K562 (cell line): ENCODE measurements at regions not wholly inside any gene's neighbourhood (a gene's known extent, or its start where the extent isn't known, plus 50 kb on each side); places are given as distances from the start of the nearest gene placed in this dataset.

Experiments used
- ATAC-seq: fragments of 200-7000 bp; cut with Tn5 transposase; 3 replicates; pipeline ENCODE4 v1.9.1; 2020; ENCODE audit warnings: moderate library complexity
- BruUV-seq: library from RNA; stranded (reverse); fragments of 400-500 nt; replicated peaks from 2 replicates; lab custom pipeline; 2021; lab: Mats Ljungman, UMichigan
- CTCF ChIA-PET: fragments of 300-600 bp; formaldehyde crosslinking; extraction: SDS; loops from one replicate; lab custom pipeline; 2021; ENCODE audit warnings: low intra/inter-chr PET ratio; lab: Yijun Ruan, JAX
- POLR2A ChIA-PET: fragments of 300-600, 350-650 bp; sonication (Branson Sonifier 250); formaldehyde crosslinking; extraction: SDS; loops from one replicate; lab custom pipeline; 2021; ENCODE audit warnings: antibody characterized with exemption, inconsistent platforms; lab: Yijun Ruan, JAX
- DNase-seq, 4 experiments: peaks; one replicate each; pipeline versions ENCODE4 v3.0.0 to v3.0.0-alpha.2; 2011 to 2018; ENCODE audit warnings: low spot score in 3 of 4, mixed read lengths in 3 of 4; ENCODE audit errors: extremely low read depth in 1 of 4
- FAIRE-seq: peaks from 2 replicates; lab custom pipeline; 2011; peaks lifted over from hg19 to GRCh38; lab: Jason Lieb, UNC
- H2AFZ ChIP-seq: 2 replicates; pipeline ENCODE4 v1.6.0; 2011; ENCODE audit warnings: low read depth, low read length, control low read depth, inconsistent platforms
- H3K27ac ChIP-seq: fragments of 200-600 bp; 3 replicates; pipeline ENCODE4 v1.8.0; 2011; ENCODE audit warnings: low read depth, mild to moderate bottlenecking, control low read depth, inconsistent platforms, low read length, moderate library complexity, mixed read lengths; ENCODE audit errors: extremely low read depth
- H3K27me3 ChIP-seq, 2 experiments: fragments of 300-600 bp in 1 of 2; 2 replicates in 1 of 2; 3 replicates in 1 of 2; pipeline versions ENCODE4 v1.6.0 to v1.8.0; 2011; ENCODE audit warnings: inconsistent platforms in 2 of 2, low read length in 2 of 2, mild to moderate bottlenecking in 1 of 2, mixed read lengths in 1 of 2, moderate library complexity in 1 of 2; ENCODE audit not compliant: control insufficient read depth in 2 of 2, insufficient read depth in 2 of 2
- H3K36me3 ChIP-seq: fragments of 300-600 bp; 3 replicates; pipeline ENCODE4 v1.8.0; 2011; ENCODE audit warnings: mild to moderate bottlenecking, low read length, inconsistent platforms; ENCODE audit not compliant: control insufficient read depth, insufficient read depth
- H3K4me1 ChIP-seq, 2 experiments: fragments of 200-600 bp in 1 of 2; replicated peaks in 1 of 2; 2 replicates in 1 of 2; 3 replicates in 1 of 2; pipeline versions ENCODE4 v1.5.1 to v1.8.0; 2011; ENCODE audit warnings: inconsistent platforms in 2 of 2, low read length in 2 of 2, mild to moderate bottlenecking in 1 of 2, mixed read lengths in 1 of 2, moderate library complexity in 1 of 2; ENCODE audit not compliant: control insufficient read depth in 2 of 2, insufficient read depth in 2 of 2
- H3K4me2 ChIP-seq: 2 replicates; pipeline ENCODE4 v1.6.1; 2011; ENCODE audit warnings: low read length, control low read depth, inconsistent platforms, mixed read lengths; ENCODE audit not compliant: insufficient read depth
- H3K4me3 ChIP-seq: fragments of 200-600 bp; sonication (generic), shearing (Covaris generic); 2 replicates; pipeline ENCODE4 v1.5.1; 2016; ENCODE audit warnings: control low read depth, inconsistent platforms
- H3K79me2 ChIP-seq: fragments of 200-600 bp; 3 replicates; pipeline ENCODE4 v1.8.0; 2011; ENCODE audit warnings: low read length, inconsistent platforms; ENCODE audit not compliant: control insufficient read depth, insufficient read depth
- H3K9ac ChIP-seq, 2 experiments: 2 replicates each; pipeline versions ENCODE4 v1.6.0 to v1.6.1; 2011; ENCODE audit warnings: low read depth in 2 of 2, low read length in 2 of 2, control low read depth in 1 of 2, inconsistent platforms in 1 of 2, mild to moderate bottlenecking in 1 of 2, mixed read lengths in 1 of 2; ENCODE audit not compliant: insufficient read depth in 1 of 2
- H3K9me1 ChIP-seq: one replicate; pipeline ENCODE4 v1.6.0; 2011; ENCODE audit warnings: inconsistent platforms, mild to moderate bottlenecking, low read length, moderate library complexity; ENCODE audit not compliant: control insufficient read depth, insufficient read depth
- H3K9me3 ChIP-seq: replicated peaks from 2 replicates; pipeline ENCODE4 v1.5.1; 2011; ENCODE audit warnings: low read depth, low read length, inconsistent platforms; ENCODE audit not compliant: control insufficient read depth, insufficient read depth
- H4K20me1 ChIP-seq: replicated peaks from 2 replicates; pipeline ENCODE4 v1.6.1; 2011; ENCODE audit warnings: low read length, inconsistent platforms, mixed read lengths; ENCODE audit not compliant: control insufficient read depth, insufficient read depth
- BRD4 ChIP-seq: fragments of 200-600 bp; sonication (generic); IDR thresholded peaks from 2 replicates; pipeline ENCODE4 v1.6.1; 2017; ENCODE audit warnings: inconsistent platforms
- BRF1 ChIP-seq: IDR thresholded peaks from 3 replicates; pipeline ENCODE4 v1.6.1; 2011; ENCODE audit warnings: borderline replicate concordance, mild to moderate bottlenecking; ENCODE audit not compliant: insufficient read length; ENCODE audit errors: extremely low read depth
- DACH1 ChIP-seq: fragments of 450-650 bp; IDR thresholded peaks from 2 replicates; pipeline ENCODE4 v1.6.1; 2018; ENCODE audit not compliant: partially characterized antibody
- DDX20 ChIP-seq: fragments of 450-650 bp; IDR thresholded peaks from 2 replicates; pipeline ENCODE4 v1.6.1; 2016; ENCODE audit warnings: missing genetic modification characterization, low read depth, mild to moderate bottlenecking, missing compliant biosample characterization, moderate library complexity
- DPF2 ChIP-seq: fragments of 450-650 bp; IDR thresholded peaks from 2 replicates; pipeline ENCODE4 v1.6.1; 2016
- IFI16 ChIP-seq: fragments of 250-450 bp; sonication (Bioruptor Pico); IDR thresholded peaks from 2 replicates; pipeline ENCODE4 v2.1.2; 2022; ENCODE audit warnings: mild to moderate bottlenecking, inconsistent platforms
- NRF1 ChIP-seq, 2 experiments: fragments of 450-650 bp; IDR thresholded peaks in 1 of 2; conservative IDR thresholded peaks in 1 of 2; 2 replicates each; pipeline ENCODE4 v1.6.1; 2014; ENCODE audit warnings: mild to moderate bottlenecking in 2 of 2
- PCBP1 ChIP-seq: fragments of 200-400 bp; formaldehyde crosslinking; IDR thresholded peaks from 2 replicates; pipeline ENCODE4 v1.6.1; 2018; ENCODE audit warnings: mild to moderate bottlenecking, low read depth, low read length; ENCODE audit not compliant: poor library complexity, severe bottlenecking
- PHF21A ChIP-seq: fragments of 450-650 bp; IDR thresholded peaks from 2 replicates; pipeline ENCODE4 v1.6.1; 2017; ENCODE audit warnings: low read depth, borderline replicate concordance
- SMARCB1 ChIP-seq: IDR thresholded peaks from 2 replicates; pipeline ENCODE4 v1.6.1; 2011; ENCODE audit warnings: improper control_type of control experiment, low read depth; ENCODE audit not compliant: insufficient read length
- SNRNP70 ChIP-seq: fragments of 200-400 bp; formaldehyde crosslinking; optimal IDR thresholded peaks from 2 replicates; pipeline ENCODE3; 2017; ENCODE audit warnings: low read depth, low read length
- SRSF9 ChIP-seq: fragments of 200-400 bp; formaldehyde crosslinking; IDR thresholded peaks from 2 replicates; pipeline ENCODE4 v1.6.1; 2017; ENCODE audit warnings: low read depth, low read length, borderline replicate concordance
- TARDBP ChIP-seq: fragments of 450-650 bp; IDR thresholded peaks from 2 replicates; pipeline ENCODE4 v1.6.1; 2016
- ZNF77 ChIP-seq: fragments of 250-450 bp; sonication (Bioruptor Pico); IDR thresholded peaks from 2 replicates; pipeline ENCODE4 v1.5.0; 2020
- ZNF780A ChIP-seq: fragments of 250-450 bp; sonication (Bioruptor Pico); IDR thresholded peaks from 2 replicates; pipeline ENCODE4 v1.5.0; 2021; ENCODE audit warnings: mild to moderate bottlenecking
- ZNF79 ChIP-seq: fragments of 250-450 bp; sonication (Bioruptor Pico); IDR thresholded peaks from 2 replicates; pipeline ENCODE4 v1.4.0; 2020; ENCODE audit warnings: low read depth, mild to moderate bottlenecking, moderate library complexity
- WGBS: fragments of 100-300 bp; shearing (Covaris generic); methylation state at CpG from one replicate; pipeline ENCODE4 v1.1.6; 2016; ENCODE audit warnings: low coverage, mixed read lengths; ENCODE audit not compliant: insufficient coverage; ENCODE audit errors: missing lambda C conversion rate; 5-methylcytosine and 5-hydroxymethylcytosine counted together
- in situ Hi-C: fragments of 300-500 bp; cut with MboI; formaldehyde crosslinking; loops from 4 replicates; pipeline ENCODE4 v1.15.0; 2018; ENCODE audit warnings: inconsistent platforms, mixed read lengths
- intact Hi-C: fragments of 100-400 bp; cut with micrococcal nuclease; formaldehyde crosslinking; loops from 2 replicates; pipeline ENCODE4 v1.14.2; 2022

DNA sequence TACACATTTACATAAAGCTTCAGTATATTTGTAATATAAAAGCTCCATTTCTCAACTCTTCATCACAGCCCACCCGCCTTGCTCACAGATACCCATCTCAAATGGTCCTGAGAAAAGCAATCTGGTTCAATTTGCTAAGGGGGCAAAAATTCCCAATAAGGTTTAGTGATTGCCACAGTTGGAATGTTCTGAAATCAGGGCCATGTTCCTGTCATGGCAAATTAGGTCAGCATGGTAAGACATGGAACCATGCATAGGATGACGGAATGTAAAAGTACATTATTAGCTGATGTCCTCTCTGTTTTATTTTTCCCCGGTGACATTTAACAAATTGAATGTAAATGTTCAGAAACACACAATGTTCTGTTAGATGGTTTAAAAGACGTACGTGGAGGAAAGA is 274.3 kb downstream of the MZT1 start:
- Histone ChIP-seq H3K9me3 (no peaks in the 10 kb centered on the region), H3K9me1 (no peaks in the 10 kb centered on the region), H3K79me2 (no peaks in the 10 kb centered on the region), H3K9ac (no peak overlapping the region), H2AFZ (no peak overlapping the region), H3K4me1 (no peaks in the 10 kb centered on the region), H3K36me3 (no peaks in the 10 kb centered on the region), H4K20me1 (no peaks in the 10 kb centered on the region), H3K27me3 (no peaks in the 10 kb centered on the region), H3K4me3 (no peak overlapping the region), H3K27ac (no peak overlapping the region), H3K4me2 (no peak overlapping the region)
- DNase-seq, result no peak
- BruUV-seq, result no TSS peak
- ChIA-PET CTCF (no interaction called here), POLR2A (no interaction called here)
- TF ChIP-seq SRSF9, result no peak
- no peak for TF ChIP-seq PHF21A
- no peak for TF ChIP-seq DACH1
- TF ChIP-seq SMARCB1, result no peak
- no peak for TF ChIP-seq DPF2
- in situ Hi-C loops, result no loop called here
- 4% methylated on average over 5 of the region's 5 CpGs for WGBS
- no peak for ATAC-seq
- no peak for FAIRE-seq
- intact Hi-C loops, result no loop called here

DNA sequence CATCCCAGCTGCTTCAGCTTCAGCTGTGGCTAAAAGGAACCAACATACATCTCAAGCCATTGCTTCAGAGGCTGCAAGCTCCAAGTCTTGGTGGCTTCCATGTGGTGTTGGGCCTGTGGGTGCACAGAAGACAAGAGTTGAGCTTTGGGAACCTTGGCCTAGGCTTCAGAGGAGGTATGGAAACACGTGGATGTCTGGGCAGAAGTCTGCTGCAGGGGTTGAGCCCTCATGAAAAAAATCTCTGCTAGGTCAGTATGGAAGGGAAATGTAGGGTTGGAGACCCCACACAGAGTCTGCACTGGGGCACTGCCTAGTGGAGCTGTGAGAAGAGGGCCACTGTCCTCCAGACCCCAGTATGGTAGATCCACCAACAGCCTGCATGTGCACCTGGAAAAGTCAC is 279.3 kb downstream of the MZT1 start:
- intact Hi-C loops, result no loop called here
- BruUV-seq, result no TSS peak
- Histone ChIP-seq H3K79me2 (no peaks in the 10 kb centered on the region), H3K9me3 (no peaks in the 10 kb centered on the region), H2AFZ (no peak overlapping the region), H3K4me1 (no peaks in the 10 kb centered on the region), H3K9ac (no peak overlapping the region), H3K9me1 (no peaks in the 10 kb centered on the region), H3K4me2 (no peak overlapping the region), H3K4me3 (no peak overlapping the region), H3K36me3 (no peaks in the 10 kb centered on the region), H3K27me3 (no peaks in the 10 kb centered on the region), H4K20me1 (no peaks in the 10 kb centered on the region), H3K27ac (no peak overlapping the region)
- ATAC-seq (no peak), DNase-seq (no peak), FAIRE-seq (no peak)
- POLR2A ChIA-PET, result no interaction called here
- WGBS, result 0% methylated on average over 1 of the region's 1 CpG
- in situ Hi-C loops, result no loop called here
- CTCF ChIA-PET, result no interaction called here
- no peak for TF ChIP-seq PCBP1
- TF ChIP-seq SNRNP70, result no peak
- TF ChIP-seq TARDBP, result no peak
- TF ChIP-seq BRF1, result no peak
- no peak for TF ChIP-seq ZNF77
- TF ChIP-seq NRF1 (conservative IDR thresholded peaks at IDR 0.05 in 1 of 2, IDR thresholded peaks at IDR 0.05 in 1 of 2), result no peak
- TF ChIP-seq ZNF79 (CRISPR knock-in tag), result no peak
- TF ChIP-seq DDX20, result no peak
- TF ChIP-seq IFI16, result no peak
- TF ChIP-seq ZNF780A (CRISPR knock-in tag), result no peak
- no peak for TF ChIP-seq BRD4
